GM21381 (cell line): ENCODE measurements at regions not wholly inside any gene's neighbourhood (a gene's known extent, or its start where the extent isn't known, plus 50 kb on each side); places are given as distances from the start of the nearest gene placed in this dataset.

Experiments used
- ATAC-seq: cut with Tn5 transposase; IDR thresholded peaks from one replicate; pipeline ENCODE4 v1.9.1; 2021; ENCODE audit warnings: mild to moderate bottlenecking, moderate library complexity; ENCODE audit not compliant: unreplicated experiment

DNA sequence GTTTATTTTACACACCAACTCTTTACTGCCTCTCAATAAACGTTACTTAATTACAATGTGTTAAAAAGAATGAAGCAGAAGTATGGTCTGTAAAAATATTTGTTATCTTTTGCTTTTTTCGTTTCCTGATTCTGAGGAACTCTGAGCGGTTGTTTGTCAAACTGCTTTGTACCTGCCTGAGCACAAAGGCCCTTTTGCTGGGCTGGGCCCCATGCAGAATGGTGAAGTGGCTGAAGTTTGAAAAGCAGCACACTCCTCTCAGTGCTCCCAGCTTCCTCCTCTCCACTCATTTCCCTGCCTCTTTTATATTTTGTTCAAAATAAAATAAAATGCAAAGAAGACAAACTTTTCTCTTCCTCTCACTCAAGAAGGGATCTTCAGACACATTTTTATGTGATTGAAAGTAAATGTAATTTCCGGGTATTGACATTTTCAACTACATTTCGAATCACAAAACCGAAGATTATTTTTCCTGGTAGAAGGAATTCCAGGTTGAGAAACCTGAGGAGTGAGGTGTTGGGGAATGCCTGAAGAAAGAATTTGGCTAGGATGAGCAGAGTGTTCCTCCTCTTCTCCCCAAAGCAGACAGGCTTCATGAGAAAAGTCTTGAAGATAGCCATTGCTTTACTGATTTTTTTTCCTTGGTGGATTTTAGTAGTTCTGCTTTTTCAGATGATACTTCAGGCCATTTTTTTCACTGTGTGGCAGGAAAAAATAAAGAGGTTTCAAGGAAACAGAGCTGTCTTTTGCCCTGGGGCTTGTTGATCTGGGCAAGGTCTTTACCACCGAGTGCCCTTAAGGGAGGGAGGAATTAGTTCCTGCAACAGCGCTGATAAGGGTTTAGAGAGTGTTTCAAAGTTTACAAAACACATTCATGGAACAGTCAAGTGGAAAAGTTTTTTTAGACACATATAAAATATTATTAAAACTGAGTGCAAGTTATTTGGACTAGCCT, 229.8 kb downstream of the NFKBIZ start:
- ATAC-seq: no peak

DNA sequence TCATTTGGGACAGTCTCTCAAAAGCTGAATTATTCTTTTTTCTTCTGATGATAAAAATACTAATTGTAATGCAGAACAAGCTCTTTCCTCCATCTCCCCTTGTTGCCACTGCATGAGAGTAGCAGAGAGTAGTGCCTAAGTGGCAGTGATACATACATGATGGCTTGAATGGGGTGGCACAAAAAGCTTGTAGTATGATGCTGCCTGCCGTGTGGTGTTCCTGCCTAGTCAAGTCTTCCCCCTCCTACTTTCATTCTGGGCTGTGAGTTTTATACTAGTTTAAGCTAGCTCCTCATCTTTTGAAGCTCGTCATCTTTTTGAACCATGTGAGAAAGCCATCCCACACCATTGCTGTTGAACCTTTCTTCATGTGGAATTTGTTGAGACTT, 230.5 kb downstream of the NFKBIZ start:
- no peak for ATAC-seq

GRCh38 chr3:102081572-102082289, 232.4 kb downstream of the NFKBIZ start:
- no peak for ATAC-seq

- no peak for ATAC-seq
These were observed 234.2 kb downstream of the NFKBIZ start for GRCh38 chr3:102083473-102083872.

GRCh38 chr3:102084006-102084405, 234.7 kb downstream of the NFKBIZ start:
- no peak for ATAC-seq

DNA sequence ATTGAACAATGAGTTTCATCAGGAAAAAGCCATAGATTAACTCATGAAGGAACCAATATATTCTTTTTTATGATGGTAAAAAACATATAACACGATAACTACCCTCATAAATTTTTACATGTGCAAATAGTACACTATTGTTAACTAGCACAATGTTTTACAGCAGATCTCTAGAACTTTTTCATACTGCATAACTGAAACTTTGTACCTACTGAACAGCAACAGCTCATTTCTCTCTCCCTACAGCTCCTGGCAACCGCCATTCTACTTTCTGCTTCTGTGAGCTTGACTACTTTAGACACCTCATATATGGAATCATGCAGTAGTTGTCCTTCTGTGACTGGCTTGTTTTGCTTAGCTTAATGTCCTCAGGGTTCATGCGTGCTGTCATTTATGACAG, 235.4 kb downstream of the NFKBIZ start:
- ATAC-seq: no peak

DNA sequence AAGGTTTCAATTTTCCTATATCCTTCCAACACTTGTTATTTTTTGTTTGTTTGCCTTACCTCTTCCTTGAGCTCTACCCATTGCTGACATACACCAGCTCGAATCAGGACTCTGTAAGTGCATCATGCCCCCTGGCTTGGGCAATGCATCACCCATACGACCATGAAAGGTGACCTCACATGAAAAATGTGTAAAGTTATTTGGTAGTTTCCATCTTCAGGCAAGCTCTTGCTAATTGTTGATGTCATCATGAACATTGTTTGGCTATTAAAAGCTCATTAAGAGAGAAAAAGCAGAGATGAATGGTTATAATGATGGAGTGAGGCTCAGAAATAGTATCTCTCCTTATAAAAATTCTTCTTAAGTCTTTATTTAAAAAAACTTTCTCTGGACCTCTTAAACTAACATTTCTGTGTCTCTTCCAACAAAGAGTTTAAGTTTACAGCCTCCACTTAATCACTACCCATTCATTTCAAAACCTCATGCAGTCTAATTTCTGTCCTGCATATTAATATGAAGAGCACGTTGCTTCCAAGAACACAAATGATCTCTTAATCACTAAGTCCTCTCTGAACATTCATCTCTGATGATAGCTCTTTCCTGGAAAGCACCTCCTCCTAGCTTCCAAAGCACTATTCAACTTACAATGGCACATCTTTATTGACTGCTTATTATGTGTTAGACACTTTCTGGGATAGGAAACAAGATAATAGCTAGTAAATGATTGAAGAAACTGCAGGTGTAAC, 236.3 kb downstream of the NFKBIZ start:
- ATAC-seq: no peak

- ATAC-seq: no peak
These were observed 237.9 kb downstream of the NFKBIZ start for GRCh38 chr3:102087236-102087635.

DNA sequence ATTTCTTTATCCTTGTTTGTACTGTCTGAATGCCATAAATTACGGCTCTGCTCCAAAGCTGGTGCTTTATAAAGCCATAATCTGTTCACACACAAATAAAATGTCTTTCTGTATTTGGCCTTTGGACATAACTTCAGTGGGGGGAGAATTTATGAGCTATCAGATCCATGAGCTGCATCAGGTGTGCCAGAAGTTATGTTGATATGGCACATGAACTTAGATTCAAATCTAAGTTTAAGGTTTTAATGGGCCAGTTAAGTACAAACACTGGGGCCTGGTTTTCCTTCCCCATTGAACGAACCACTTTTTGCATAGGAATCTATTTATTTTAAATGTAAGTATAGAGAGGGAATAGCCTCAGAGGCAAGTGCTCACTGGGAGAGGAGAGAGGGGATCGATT, 239.9 kb downstream of the NFKBIZ start:
- ATAC-seq: no peak

DNA sequence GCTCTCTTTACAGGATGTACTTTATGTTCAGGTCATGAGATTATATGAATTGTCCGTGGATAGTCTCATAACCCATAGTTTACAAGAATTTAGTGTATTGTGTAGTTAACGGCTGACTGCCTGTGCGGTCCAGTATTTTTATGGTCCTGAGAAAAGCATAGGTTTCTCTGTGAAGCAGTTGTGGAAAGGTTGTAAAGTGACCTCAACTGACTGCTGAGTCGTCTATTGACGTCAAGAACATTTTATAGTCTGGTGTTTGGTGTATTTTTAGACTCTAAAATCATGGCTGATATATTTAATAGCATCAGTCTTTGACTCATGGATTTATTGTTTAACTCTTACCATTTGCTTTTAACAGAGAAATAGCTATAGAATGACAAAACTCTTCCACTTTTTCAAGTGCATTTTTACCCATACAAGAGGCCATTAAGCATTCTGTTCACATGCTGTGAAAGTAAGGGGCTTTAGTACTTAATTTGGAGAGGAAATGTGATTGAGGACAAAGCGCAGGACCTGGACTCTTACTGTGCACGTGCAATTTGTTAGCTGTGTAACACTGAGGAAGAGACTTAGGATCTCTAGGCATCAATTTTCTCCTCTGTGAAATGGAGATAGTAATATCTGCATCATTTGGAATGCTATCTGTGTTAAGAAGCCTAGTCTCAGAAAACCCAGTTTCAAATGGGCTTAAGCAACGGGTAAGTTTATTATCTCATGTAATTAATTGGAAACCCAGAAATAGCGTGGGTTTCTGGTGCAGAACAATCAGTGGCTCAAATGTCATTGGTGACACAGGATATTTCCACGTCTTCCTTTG, 240.8 kb downstream of the NFKBIZ start:
- no peak for ATAC-seq

DNA sequence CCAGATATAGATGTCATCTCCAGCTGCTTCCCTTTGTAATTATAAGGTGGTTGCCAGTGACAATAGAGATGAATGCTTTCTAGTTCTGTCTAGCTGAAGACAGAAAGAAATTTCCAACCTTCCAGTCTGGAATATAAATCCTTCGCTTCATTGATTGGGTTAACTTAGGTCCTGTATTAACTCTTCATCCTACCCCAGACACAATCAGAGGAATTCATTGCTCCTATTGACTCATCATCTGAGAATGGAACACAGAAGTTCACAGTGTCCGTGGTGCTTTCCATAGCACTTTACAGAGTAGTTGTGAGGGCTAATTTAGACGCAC, 241.4 kb downstream of the NFKBIZ start:
- no peak for ATAC-seq

GRCh38 chr3:102091358-102091757, 242.0 kb downstream of the NFKBIZ start:
- ATAC-seq: no peak

DNA sequence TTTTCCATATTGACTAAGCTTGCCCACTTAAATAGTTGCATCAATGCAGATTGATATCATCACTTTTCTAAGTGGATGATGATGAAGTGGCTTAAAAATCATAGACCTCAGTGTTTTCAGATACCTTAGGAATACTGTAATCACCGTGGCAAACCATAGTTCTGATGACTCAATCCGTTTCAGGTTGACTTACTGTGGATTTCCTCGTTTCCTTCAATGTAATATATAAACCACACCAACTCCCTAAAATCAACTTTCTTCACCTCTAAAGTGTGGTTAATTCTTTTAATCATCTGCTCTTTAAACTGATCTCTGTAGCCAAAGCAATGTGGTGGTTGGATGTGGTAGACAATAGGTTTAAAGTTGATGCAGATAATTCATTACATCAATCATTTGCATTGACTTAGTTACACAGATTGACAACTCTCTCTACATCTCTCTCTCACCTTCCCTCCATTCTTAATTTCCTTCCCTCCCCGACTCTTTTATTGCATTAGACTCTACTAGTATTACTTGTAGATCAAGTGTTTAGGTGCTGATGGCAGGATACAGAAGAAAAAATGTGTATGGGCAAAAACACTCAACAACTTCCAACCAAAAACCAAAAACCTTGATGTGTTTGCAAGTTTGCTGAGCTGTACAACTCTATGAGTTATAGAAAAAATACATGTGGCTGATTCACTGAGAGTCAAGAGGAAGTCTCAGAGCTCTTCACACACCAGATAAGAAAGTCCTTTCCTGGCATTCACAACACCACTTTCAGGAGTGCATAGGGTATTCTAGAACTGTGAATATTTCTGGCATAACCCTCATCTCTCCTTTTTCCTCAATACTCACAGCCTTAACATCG, 243.5 kb downstream of the NFKBIZ start:
- ATAC-seq: no peak

- ATAC-seq: no peak
These were observed 245.2 kb downstream of the NFKBIZ start for GRCh38 chr3:102094506-102094905.

DNA sequence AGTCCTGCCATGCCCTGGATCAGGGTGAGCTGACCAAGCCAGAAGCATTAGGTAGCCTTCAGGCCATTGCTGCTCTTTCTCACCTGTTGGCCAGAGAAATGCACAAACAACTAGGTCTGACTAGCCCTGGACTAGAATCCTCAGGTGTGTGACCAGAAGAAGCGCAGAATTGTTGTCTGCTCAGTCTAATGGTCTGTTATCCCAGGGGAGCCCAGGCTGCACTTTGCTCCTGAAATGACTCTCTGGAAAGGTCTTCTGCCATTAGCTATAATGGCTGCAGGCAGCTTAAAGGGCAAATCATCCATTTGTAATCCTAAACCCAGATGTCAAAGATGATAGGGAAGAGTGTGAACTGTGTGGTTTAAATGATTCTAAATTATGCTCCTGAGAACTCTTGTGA, 246.1 kb downstream of the NFKBIZ start:
- ATAC-seq: no peak

GRCh38 chr3:102096066-102096465, 246.8 kb downstream of the NFKBIZ start:
- ATAC-seq: no peak

GRCh38 chr3:102098130-102098885, 249.0 kb downstream of the NFKBIZ start:
- ATAC-seq: no peak

- ATAC-seq: no peak
These were observed 250.6 kb downstream of the NFKBIZ start for GRCh38 chr3:102099913-102100312.

DNA sequence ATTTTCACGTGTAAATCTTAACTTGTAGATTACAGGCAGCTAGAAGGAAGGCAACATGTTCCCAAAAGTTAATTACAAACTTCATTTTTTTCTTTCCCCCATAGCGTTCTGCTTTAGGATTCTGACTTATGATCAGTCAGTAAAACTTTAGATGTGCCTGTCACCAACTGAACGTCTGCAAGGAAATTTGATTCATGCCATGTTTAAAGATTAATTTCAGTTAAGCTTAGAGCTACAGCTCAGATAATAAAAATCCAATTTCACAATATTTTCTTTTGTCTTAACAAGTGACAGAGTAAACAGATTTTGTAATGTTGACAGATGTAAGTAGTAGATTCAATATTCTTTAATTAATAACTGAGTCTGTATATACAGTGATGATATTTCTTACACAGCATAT, 253.1 kb downstream of the NFKBIZ start:
- ATAC-seq: no peak
